Activated CD4-positive, alpha-beta T cell treated with anti-CD3 and anti-CD28 coated beads, Interleukin-2, amount 50 U/mL, for 4 hours (primary cell): ENCODE measurements at regions not wholly inside any gene's neighbourhood (a gene's known extent, or its start where the extent isn't known, plus 50 kb on each side); places are given as distances from the start of the nearest gene placed in this dataset.

Experiments used
- DNase-seq, 2 experiments: peaks; one replicate each; pipeline ENCODE4 v3.0.0-alpha.2; 2020

- no peak for DNase-seq
Observed at GRCh38 chr2:19711470-19712372, 190.1 kb downstream of the TTC32 start.

GRCh38 chr2:19710230-19710629 lies 191.6 kb downstream of the TTC32 start:
- no peak for DNase-seq

GRCh38 chr2:19709553-19709952 lies 192.2 kb downstream of the TTC32 start:
- no peak for DNase-seq

- no peak for DNase-seq
Observed at GRCh38 chr2:19708776-19709175, 193.0 kb downstream of the TTC32 start.

- DNase-seq, result no peak
Observed at GRCh38 chr2:19706332-19706731, 195.5 kb downstream of the TTC32 start.

- no peak for DNase-seq
Observed at GRCh38 chr2:19702267-19702666, 199.5 kb downstream of the TTC32 start.

- no peak for DNase-seq
Observed at GRCh38 chr2:19700861-19701585, 200.8 kb downstream of the TTC32 start.

GRCh38 chr2:19697131-19697530 lies 204.7 kb downstream of the TTC32 start:
- DNase-seq, result no peak

GRCh38 chr2:19695706-19696105 lies 206.1 kb downstream of the TTC32 start:
- no peak for DNase-seq

GRCh38 chr2:19691892-19692291 lies 209.9 kb downstream of the TTC32 start:
- no peak for DNase-seq

- no peak for DNase-seq
Observed at GRCh38 chr2:19690429-19690828, 211.4 kb downstream of the TTC32 start.

GRCh38 chr2:19689646-19690168 lies 212.1 kb downstream of the TTC32 start:
- no peak for DNase-seq

- no peak for DNase-seq
Observed at GRCh38 chr2:19688059-19688458, 213.7 kb downstream of the TTC32 start.

GRCh38 chr2:19687017-19687659 lies 214.6 kb downstream of the TTC32 start:
- DNase-seq, result no peak

GRCh38 chr2:19686439-19686838 lies 215.3 kb downstream of the TTC32 start:
- DNase-seq, result no peak

- no peak for DNase-seq
Observed at GRCh38 chr2:19685731-19686130, 216.1 kb downstream of the TTC32 start.

GRCh38 chr2:19684516-19684915 lies 217.3 kb downstream of the TTC32 start:
- DNase-seq, result no peak

GRCh38 chr2:19683556-19683955 lies 218.2 kb downstream of the TTC32 start:
- no peak for DNase-seq

GRCh38 chr2:19682493-19682892 lies 219.3 kb downstream of the TTC32 start:
- DNase-seq, result no peak

- no peak for DNase-seq
Observed at GRCh38 chr2:19677825-19678518, 223.8 kb downstream of the TTC32 start.

- DNase-seq, result no peak
Observed at GRCh38 chr2:19677215-19677777, 224.5 kb downstream of the TTC32 start.

GRCh38 chr2:19676770-19677169 lies 225.0 kb downstream of the TTC32 start:
- no peak for DNase-seq
